ENCODE measurements at regions not wholly inside any gene's neighbourhood (a gene's known extent, or its start where the extent isn't known, plus 50 kb on each side); places are given as distances from the start of the nearest gene placed in this dataset.
"Not testable (repeated sequence)": the region's sequence is repeated elsewhere in the genome, so short reads cannot be mapped to it uniquely, and the experiment has no call there.

- peak in 11 of 14 donors; percentile 3 to 56 (median 29) for DNase-seq
Observed at GRCh38 chr2:204145263-204145751, 208.7 kb downstream of the ICOS start.

GRCh38 chr2:204145791-204146190 is 209.2 kb downstream of the ICOS start:
- DNase-seq: no peak

- DNase-seq: not testable (repeated sequence)
Observed at GRCh38 chr2:204147040-204147439, 210.5 kb downstream of the ICOS start.

GRCh38 chr2:204150721-204151120 is 214.2 kb downstream of the ICOS start:
- DNase-seq: no peak

- DNase-seq: no peak
Observed at GRCh38 chr2:204152616-204153015, 216.1 kb downstream of the ICOS start.

- DNase-seq: no peak
Observed at GRCh38 chr2:204154863-204155262, 218.3 kb downstream of the ICOS start.

- DNase-seq: no peak
Observed at GRCh38 chr2:204156456-204156855, 219.9 kb downstream of the ICOS start.

- no peak for DNase-seq
Observed at GRCh38 chr2:204157684-204158083, 221.1 kb downstream of the ICOS start.

GRCh38 chr2:204159526-204159925 is 223.0 kb downstream of the ICOS start:
- no peak for DNase-seq

GRCh38 chr2:204160989-204161388 is 224.4 kb downstream of the ICOS start:
- DNase-seq: no peak

- DNase-seq: no peak
Observed at GRCh38 chr2:204161886-204162285, 225.3 kb downstream of the ICOS start.

- DNase-seq: no peak
Observed at GRCh38 chr2:204166961-204167360, 230.4 kb downstream of the ICOS start.

- DNase-seq: not testable (repeated sequence)
Observed at GRCh38 chr2:204167670-204168069, 231.1 kb downstream of the ICOS start.

- no peak for DNase-seq
Observed at GRCh38 chr2:204170411-204170810, 233.8 kb downstream of the ICOS start.

GRCh38 chr2:204171432-204172144 is 235.0 kb downstream of the ICOS start:
- no peak for DNase-seq

- DNase-seq: no peak
Observed at GRCh38 chr2:204172145-204172600, 235.6 kb downstream of the ICOS start.

GRCh38 chr2:204174034-204174433 is 237.5 kb downstream of the ICOS start:
- DNase-seq: no peak

- no peak for DNase-seq
Observed at GRCh38 chr2:204175552-204176271, 239.1 kb downstream of the ICOS start.

GRCh38 chr2:204176306-204176705 is 239.7 kb downstream of the ICOS start:
- DNase-seq: no peak

- DNase-seq: no peak
Observed at GRCh38 chr2:204177251-204177976, 240.9 kb downstream of the ICOS start.

- peak in 2 of 14 donors; percentile 3 to 14 for DNase-seq
Observed at GRCh38 chr2:204177977-204178522, 241.5 kb downstream of the ICOS start.

- DNase-seq: no peak
Observed at GRCh38 chr2:204180649-204181048, 244.1 kb downstream of the ICOS start.

GRCh38 chr2:204183608-204184007 is 247.0 kb downstream of the ICOS start:
- no peak for DNase-seq

Measured in C1 segment of cervical spinal cord (tissue), 14 donors.